Adrenal gland (tissue), 9 donors: ENCODE measurements at regions not wholly inside any gene's neighbourhood (a gene's known extent, or its start where the extent isn't known, plus 50 kb on each side); places are given as distances from the start of the nearest gene placed in this dataset.

Source experiments
- DNase-seq, 7 donors: peaks; one replicate each; pipeline ENCODE4 v3.0.0-alpha.2; 2019 to 2020
- H3K27ac ChIP-seq, 5 donors: fragments of 200-600 bp; sonication (generic) in 4 of 5; 1 replicate in 3 of 5; 2 replicates in 2 of 5; pipeline versions ENCODE4 v1.5.1 to v1.8.0; 2016 to 2020; ENCODE audit warnings: mild to moderate bottlenecking in 1 of 5
- H3K27me3 ChIP-seq: fragments of 200-600 bp; 2 replicates; pipeline ENCODE4 v1.8.0; 2021
- H3K36me3 ChIP-seq, 2 donors: fragments of 200-600 bp; replicated peaks in 1 of 2; 1 replicate in 1 of 2; 2 replicates in 1 of 2; pipeline versions ENCODE4 v1.5.1 to v1.8.0; 2018 to 2022
- H3K4me1 ChIP-seq, 2 donors: fragments of 200-600 bp; replicated peaks in 1 of 2; 1 replicate in 1 of 2; 2 replicates in 1 of 2; pipeline versions ENCODE4 v1.5.1 to v1.8.0; 2018 to 2021
- H3K4me3 ChIP-seq, 4 donors: fragments of 200-600 bp; sonication (generic) in 3 of 4; one replicate each; pipeline ENCODE4 v1.5.1; 2016 to 2018
- H3K9me3 ChIP-seq, 3 donors: fragments of 200-600 bp; sonication (generic) in 1 of 3; replicated peaks in 1 of 3; 1 replicate in 2 of 3; 2 replicates in 1 of 3; pipeline versions ENCODE4 v1.5.1 to v1.8.0; 2016 to 2021
- POLR2A ChIP-seq, 2 donors: fragments of 450-650 bp; IDR thresholded peaks; one replicate each; pipeline ENCODE4 v1.6.1; 2017; ENCODE audit warnings: antibody characterized with exemption in 2 of 2, mild to moderate bottlenecking in 2 of 2, moderate library complexity in 1 of 2
- WGBS, 4 donors: extraction: QIAGEN DNeasy Blood & Tissue Kit in 2 of 4; methylation state at CpG; one replicate each; pipeline versions ENCODE4 v1.1.5 to v1.1.7; 2013 to 2017; 5-methylcytosine and 5-hydroxymethylcytosine counted together
- intact Hi-C, 2 donors: fragments of 100-400 bp; cut with DNase I; formaldehyde crosslinking; loops; one replicate each; pipeline versions ENCODE4 v1.14.1 to v1.15.0; 2022 to 2023
- TF ChIP-seq, protein P1 (sequence below), 6 experiments: fragments of 450-650 bp in 4 of 6; fragments of 200-600 bp in 2 of 6; sonication (generic) in 1 of 6; IDR thresholded peaks; 1 replicate in 5 of 6; 2 replicates in 1 of 6; pipeline versions ENCODE4 v1.5.1 to v1.8.0; 2016 to 2021; ENCODE audit warnings: antibody characterized with exemption in 6 of 6, mild to moderate bottlenecking in 2 of 6, moderate library complexity in 1 of 6
- donor health status: healthy with polysubstance abuse.
- donor health status: Bipolar disorder and iron deficiency.
- donor health status: DM: yes; HTN: yes; CAD: no.
- donor health status: DM: no; HTN: no; CAD: no.
- donor health status: DM: no; HTN: no; CAD: no.

DNA sequence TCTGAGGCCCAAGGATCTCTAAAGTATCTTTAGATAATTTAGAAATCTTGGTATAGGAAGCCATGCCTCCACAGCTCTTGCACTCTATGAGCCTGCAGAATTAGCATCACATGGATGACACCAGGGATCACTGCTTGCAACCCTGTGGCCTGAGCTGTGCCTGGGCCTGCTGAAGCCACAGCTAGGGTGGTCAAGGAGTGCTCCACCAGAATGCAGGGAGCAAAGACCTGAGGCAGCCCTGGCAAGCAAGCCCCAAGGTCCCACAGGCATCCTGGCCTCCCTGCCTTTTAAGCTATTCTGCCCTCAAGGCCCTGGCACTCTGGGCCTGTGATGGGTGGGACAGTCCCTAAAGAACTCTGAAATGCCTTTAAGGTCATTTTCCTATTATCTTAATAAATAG, 105.2 kb upstream of the NALF2 start:
- H3K27me3 ChIP-seq = peaks cover 14% of the 10 kb centered on the region
- no peaks in the 10 kb centered on the region for H3K9me3 ChIP-seq
- no peaks in the 10 kb centered on the region for H3K36me3 ChIP-seq
- no peak overlapping the region for H3K27ac ChIP-seq
- TF ChIP-seq POLR2A (IDR thresholded peaks at IDR 0.05) = no peak
- TF ChIP-seq, protein P1, sequence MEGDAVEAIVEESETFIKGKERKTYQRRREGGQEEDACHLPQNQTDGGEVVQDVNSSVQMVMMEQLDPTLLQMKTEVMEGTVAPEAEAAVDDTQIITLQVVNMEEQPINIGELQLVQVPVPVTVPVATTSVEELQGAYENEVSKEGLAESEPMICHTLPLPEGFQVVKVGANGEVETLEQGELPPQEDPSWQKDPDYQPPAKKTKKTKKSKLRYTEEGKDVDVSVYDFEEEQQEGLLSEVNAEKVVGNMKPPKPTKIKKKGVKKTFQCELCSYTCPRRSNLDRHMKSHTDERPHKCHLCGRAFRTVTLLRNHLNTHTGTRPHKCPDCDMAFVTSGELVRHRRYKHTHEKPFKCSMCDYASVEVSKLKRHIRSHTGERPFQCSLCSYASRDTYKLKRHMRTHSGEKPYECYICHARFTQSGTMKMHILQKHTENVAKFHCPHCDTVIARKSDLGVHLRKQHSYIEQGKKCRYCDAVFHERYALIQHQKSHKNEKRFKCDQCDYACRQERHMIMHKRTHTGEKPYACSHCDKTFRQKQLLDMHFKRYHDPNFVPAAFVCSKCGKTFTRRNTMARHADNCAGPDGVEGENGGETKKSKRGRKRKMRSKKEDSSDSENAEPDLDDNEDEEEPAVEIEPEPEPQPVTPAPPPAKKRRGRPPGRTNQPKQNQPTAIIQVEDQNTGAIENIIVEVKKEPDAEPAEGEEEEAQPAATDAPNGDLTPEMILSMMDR (IDR thresholded peaks at IDR 0.05) = no peak
- no peaks in the 10 kb centered on the region for H3K4me1 ChIP-seq
- H3K4me3 ChIP-seq = no peak overlapping the region
- DNase-seq = no peak
- intact Hi-C loops = no loop called here

DNA sequence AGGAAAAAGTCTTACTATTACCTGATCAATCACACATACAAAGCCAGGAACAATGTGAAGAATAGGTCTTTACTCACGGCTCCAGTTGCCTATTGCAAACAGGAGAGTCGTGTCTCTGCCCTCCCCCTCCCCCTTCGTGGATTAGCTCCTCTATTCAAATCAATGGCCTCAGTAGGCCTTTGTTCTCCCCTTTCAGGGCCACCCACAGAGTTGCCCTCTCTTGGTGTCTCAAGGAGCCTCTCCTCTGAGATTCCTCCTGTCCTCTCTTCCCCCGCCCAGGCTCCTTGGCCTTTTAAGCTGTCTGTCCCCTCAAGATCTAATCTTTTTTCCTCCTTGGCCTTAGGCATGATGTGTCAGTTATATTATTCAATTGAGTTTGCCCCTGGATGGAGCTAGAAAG, 107.2 kb upstream of the NALF2 start:
- intact Hi-C loops = no loop called here
- peaks cover 10% of the 10 kb centered on the region for H3K27me3 ChIP-seq
- no peak for DNase-seq
- TF ChIP-seq POLR2A (IDR thresholded peaks at IDR 0.05) = no peak
- TF ChIP-seq, protein P1 (IDR thresholded peaks at IDR 0.05) = no peak
- no peaks in the 10 kb centered on the region for H3K9me3 ChIP-seq
- WGBS, 4 donors = 47 to 62% (median 53%) methylated on average over 2 to 4 of the region's 4 CpGs
- H3K36me3 ChIP-seq = no peaks in the 10 kb centered on the region
- no peaks in the 10 kb centered on the region for H3K4me1 ChIP-seq
- no peak overlapping the region for H3K27ac ChIP-seq
- H3K4me3 ChIP-seq = no peak overlapping the region

DNA sequence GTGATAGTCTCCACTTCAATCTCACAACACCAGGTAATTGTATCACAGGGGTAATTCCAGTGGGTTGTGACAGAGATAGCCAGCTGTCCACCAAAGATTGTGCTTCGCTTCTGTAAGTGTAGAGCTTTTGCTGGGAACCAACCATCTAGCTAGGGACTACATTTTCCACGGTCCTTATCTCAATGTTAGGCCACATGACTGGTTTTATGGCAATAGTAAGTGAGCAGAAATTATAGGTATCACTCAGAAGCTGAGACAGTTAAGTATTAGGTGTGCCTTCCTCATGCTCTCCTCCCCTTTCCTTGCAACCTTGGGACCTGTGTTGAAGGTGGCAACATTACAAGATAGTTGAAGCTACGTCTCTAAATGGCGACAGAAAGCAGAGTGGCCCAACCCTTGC, 108.8 kb upstream of the NALF2 start:
- intact Hi-C loops = no loop called here
- no peak for TF ChIP-seq POLR2A (IDR thresholded peaks at IDR 0.05)
- Histone ChIP-seq H3K9me3 (no peaks in the 10 kb centered on the region), H3K27me3 (peaks cover 17% of the 10 kb centered on the region), H3K36me3 (no peaks in the 10 kb centered on the region), H3K4me3 (no peak overlapping the region), H3K4me1 (no peaks in the 10 kb centered on the region), H3K27ac (no peak overlapping the region)
- no peak for DNase-seq
- 72 to 88% (median 72%) methylated on average over 4 of the region's 4 CpGs; no CpG with 5 or more reads in 1 of the 4 donors for WGBS, 4 donors

DNA sequence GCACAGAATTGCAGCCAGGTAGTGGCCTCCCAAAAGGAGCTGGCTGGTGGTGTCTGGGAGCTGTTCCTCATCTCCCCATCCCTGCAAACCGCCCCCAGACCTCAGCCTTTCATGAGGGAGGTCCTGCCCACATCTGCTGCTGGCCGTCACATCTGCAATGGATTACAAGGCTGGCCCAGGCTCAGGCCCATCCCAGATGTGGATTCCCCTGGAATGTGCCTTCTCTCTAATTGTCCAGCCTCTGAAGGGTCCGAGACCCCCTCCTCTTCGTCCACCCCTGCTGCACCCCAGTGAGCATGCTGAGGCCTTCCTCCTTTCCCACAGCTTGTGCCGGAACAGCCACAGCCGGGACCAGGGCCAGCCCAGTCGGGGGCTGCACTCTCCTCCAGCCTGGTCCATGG, 115.0 kb upstream of the NALF2 start:
- Histone ChIP-seq H3K27me3 (peaks cover 54% of the 10 kb centered on the region), H3K27ac (no peak overlapping the region), H3K36me3 (no peaks in the 10 kb centered on the region), H3K4me1 (no peaks in the 10 kb centered on the region), H3K4me3 (no peak overlapping the region), H3K9me3 (no peaks in the 10 kb centered on the region)
- 53 to 60% (median 58%) methylated on average over 1 to 7 of the region's 7 CpGs for WGBS, 4 donors
- DNase-seq = no peak
- TF ChIP-seq, protein P1 (IDR thresholded peaks at IDR 0.05) = no peak
- no peak for TF ChIP-seq POLR2A (IDR thresholded peaks at IDR 0.05)
- intact Hi-C loops = loop anchor here in 1 of 2 donors (5.0 kb wide), 1 partner anchor 567 kb away; no protein-coding TSS in a partner anchor

DNA sequence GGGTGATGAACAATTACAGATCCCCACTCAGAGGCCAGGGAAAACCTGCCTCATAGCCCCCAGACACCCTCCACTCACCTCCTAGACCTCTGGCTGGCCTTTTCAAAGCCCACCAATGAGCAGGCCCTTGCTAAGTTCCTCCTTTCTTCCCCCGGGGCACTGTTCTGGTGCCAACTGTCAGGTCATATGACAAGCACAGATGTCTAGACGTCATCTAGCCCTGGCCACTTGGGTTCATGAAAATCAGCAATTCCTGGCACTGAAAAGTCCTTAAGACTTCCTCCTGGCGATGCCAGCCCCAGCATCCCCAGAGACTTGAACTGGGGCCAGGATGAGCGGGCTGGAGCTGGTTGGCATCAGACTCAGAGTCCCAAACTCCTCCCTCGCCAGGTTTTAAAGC, 115.6 kb upstream of the NALF2 start:
- Histone ChIP-seq H3K4me1 (no peaks in the 10 kb centered on the region), H3K4me3 (no peak overlapping the region), H3K27ac (no peak overlapping the region), H3K9me3 (no peaks in the 10 kb centered on the region), H3K27me3 (peaks cover 53% of the 10 kb centered on the region), H3K36me3 (no peaks in the 10 kb centered on the region)
- DNase-seq = no peak
- intact Hi-C loops = loop anchor here in 1 of 2 donors (5.0 kb wide), 1 partner anchor 566 kb away; no protein-coding TSS in a partner anchor
- 23 to 67% (median 40%) methylated on average over 1 to 5 of the region's 5 CpGs for WGBS, 4 donors
- TF ChIP-seq, protein P1 (IDR thresholded peaks at IDR 0.05) = no peak
- TF ChIP-seq POLR2A (IDR thresholded peaks at IDR 0.05) = no peak
